Lung microvascular endothelial cell (primary cell): ENCODE measurements at regions not wholly inside any gene's neighbourhood (a gene's known extent, or its start where the extent isn't known, plus 50 kb on each side); places are given as distances from the start of the nearest gene placed in this dataset.
A peak's percentile ranks its signal among the peaks of the same experiment; 100 is the strongest.
"Not testable (repeated sequence)": the region's sequence is repeated elsewhere in the genome, so short reads cannot be mapped to it uniquely, and the experiment has no call there.

ENCODE experiments used
- DNase-seq, 2 donors: peaks; one replicate each; pipeline versions ENCODE4 v3.0.0 to v3.0.0-alpha.2; 2010; ENCODE audit warnings: low read depth in 2 of 2

- no peak for DNase-seq
These were observed 812.0 kb downstream of the CDH18 start for GRCh38 chr5:19175776-19176570.

GRCh38 chr5:19179571-19179970 is 808.4 kb downstream of the CDH18 start:
- DNase-seq: no peak

- no peak for DNase-seq
These were observed 798.8 kb downstream of the CDH18 start for GRCh38 chr5:19189176-19189575.

- no peak for DNase-seq
These were observed 794.4 kb downstream of the CDH18 start for GRCh38 chr5:19193631-19194030.

GRCh38 chr5:19196631-19197030 is 791.4 kb downstream of the CDH18 start:
- DNase-seq: no peak

GRCh38 chr5:19200251-19200650 is 787.7 kb downstream of the CDH18 start:
- DNase-seq: no peak

- no peak for DNase-seq
These were observed 779.6 kb downstream of the CDH18 start for GRCh38 chr5:19208397-19208796.

GRCh38 chr5:19210886-19211285 is 777.1 kb downstream of the CDH18 start:
- DNase-seq: no peak

GRCh38 chr5:19229179-19229835 is 758.7 kb downstream of the CDH18 start:
- DNase-seq: no peak

- DNase-seq: no peak
These were observed 754.4 kb downstream of the CDH18 start for GRCh38 chr5:19233573-19233972.

GRCh38 chr5:19235101-19235584 is 752.9 kb downstream of the CDH18 start:
- no peak for DNase-seq

- peak in 1 of 2 donors; percentile 18 for DNase-seq
These were observed 747.8 kb downstream of the CDH18 start for GRCh38 chr5:19240170-19240569.

- DNase-seq: no peak
These were observed 746.3 kb downstream of the CDH18 start for GRCh38 chr5:19241690-19242089.

GRCh38 chr5:19246191-19246590 is 741.8 kb downstream of the CDH18 start:
- not testable (repeated sequence) for DNase-seq

GRCh38 chr5:19247302-19247701 is 740.7 kb downstream of the CDH18 start:
- no peak for DNase-seq

GRCh38 chr5:19256036-19256435 is 732.0 kb downstream of the CDH18 start:
- no peak for DNase-seq

GRCh38 chr5:19258686-19259085 is 729.3 kb downstream of the CDH18 start:
- DNase-seq: peak in 1 of 2 donors; percentile 1

GRCh38 chr5:19261879-19262278 is 726.1 kb downstream of the CDH18 start:
- DNase-seq: no peak

GRCh38 chr5:19264821-19265220 is 723.2 kb downstream of the CDH18 start:
- no peak for DNase-seq

GRCh38 chr5:19266791-19267190 is 721.2 kb downstream of the CDH18 start:
- no peak for DNase-seq

GRCh38 chr5:19270153-19270552 is 717.8 kb downstream of the CDH18 start:
- DNase-seq: no peak

- DNase-seq: no peak
These were observed 713.4 kb downstream of the CDH18 start for GRCh38 chr5:19274578-19274977.

- no peak for DNase-seq
These were observed 702.7 kb downstream of the CDH18 start for GRCh38 chr5:19285286-19285685.
